Adrenal gland (tissue), 9 donors: ENCODE measurements at regions not wholly inside any gene's neighbourhood (a gene's known extent, or its start where the extent isn't known, plus 50 kb on each side); places are given as distances from the start of the nearest gene placed in this dataset.

ENCODE experiments used
- DNase-seq, 7 donors: peaks; one replicate each; pipeline ENCODE4 v3.0.0-alpha.2; 2019 to 2020
- H3K27ac ChIP-seq, 5 donors: fragments of 200-600 bp; sonication (generic) in 4 of 5; 1 replicate in 3 of 5; 2 replicates in 2 of 5; pipeline versions ENCODE4 v1.5.1 to v1.8.0; 2016 to 2020; ENCODE audit warnings: mild to moderate bottlenecking in 1 of 5
- H3K27me3 ChIP-seq: fragments of 200-600 bp; 2 replicates; pipeline ENCODE4 v1.8.0; 2021
- H3K36me3 ChIP-seq, 2 donors: fragments of 200-600 bp; replicated peaks in 1 of 2; 1 replicate in 1 of 2; 2 replicates in 1 of 2; pipeline versions ENCODE4 v1.5.1 to v1.8.0; 2018 to 2022
- H3K4me1 ChIP-seq, 2 donors: fragments of 200-600 bp; replicated peaks in 1 of 2; 1 replicate in 1 of 2; 2 replicates in 1 of 2; pipeline versions ENCODE4 v1.5.1 to v1.8.0; 2018 to 2021
- H3K4me3 ChIP-seq, 4 donors: fragments of 200-600 bp; sonication (generic) in 3 of 4; one replicate each; pipeline ENCODE4 v1.5.1; 2016 to 2018
- H3K9me3 ChIP-seq, 3 donors: fragments of 200-600 bp; sonication (generic) in 1 of 3; replicated peaks in 1 of 3; 1 replicate in 2 of 3; 2 replicates in 1 of 3; pipeline versions ENCODE4 v1.5.1 to v1.8.0; 2016 to 2021
- POLR2A ChIP-seq, 2 donors: fragments of 450-650 bp; IDR thresholded peaks; one replicate each; pipeline ENCODE4 v1.6.1; 2017; ENCODE audit warnings: antibody characterized with exemption in 2 of 2, mild to moderate bottlenecking in 2 of 2, moderate library complexity in 1 of 2
- WGBS, 4 donors: extraction: QIAGEN DNeasy Blood & Tissue Kit in 2 of 4; methylation state at CpG; one replicate each; pipeline versions ENCODE4 v1.1.5 to v1.1.7; 2013 to 2017; 5-methylcytosine and 5-hydroxymethylcytosine counted together
- intact Hi-C, 2 donors: fragments of 100-400 bp; cut with DNase I; formaldehyde crosslinking; loops; one replicate each; pipeline versions ENCODE4 v1.14.1 to v1.15.0; 2022 to 2023
- TF ChIP-seq, protein P1 (sequence below), 6 experiments: fragments of 450-650 bp in 4 of 6; fragments of 200-600 bp in 2 of 6; sonication (generic) in 1 of 6; IDR thresholded peaks; 1 replicate in 5 of 6; 2 replicates in 1 of 6; pipeline versions ENCODE4 v1.5.1 to v1.8.0; 2016 to 2021; ENCODE audit warnings: antibody characterized with exemption in 6 of 6, mild to moderate bottlenecking in 2 of 6, moderate library complexity in 1 of 6
- donor health status: healthy with polysubstance abuse.
- donor health status: Bipolar disorder and iron deficiency.
- donor health status: DM: yes; HTN: yes; CAD: no.
- donor health status: DM: no; HTN: no; CAD: no.
- donor health status: DM: no; HTN: no; CAD: no.

DNA sequence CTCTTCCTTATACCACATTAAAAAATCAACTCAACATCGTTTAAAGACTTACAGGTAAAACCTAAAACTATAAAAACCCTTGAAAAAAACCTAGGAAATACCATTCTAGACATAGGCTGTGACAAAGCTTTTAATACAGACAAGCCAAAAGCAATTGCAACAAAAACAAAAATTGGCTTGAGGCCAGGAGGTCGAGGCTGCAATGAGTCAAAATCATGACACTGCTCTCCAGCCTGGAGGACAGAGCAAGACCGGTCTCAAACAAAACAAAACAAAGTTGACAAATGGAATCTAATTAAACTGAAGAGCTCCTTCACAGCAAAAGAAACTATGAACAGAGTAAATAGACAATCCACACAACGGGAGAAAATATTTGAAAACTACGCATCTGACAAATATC lies 1057.8 kb downstream of the FSCB start:
- no peaks in the 10 kb centered on the region for H3K27me3 ChIP-seq
- TF ChIP-seq, protein P1, sequence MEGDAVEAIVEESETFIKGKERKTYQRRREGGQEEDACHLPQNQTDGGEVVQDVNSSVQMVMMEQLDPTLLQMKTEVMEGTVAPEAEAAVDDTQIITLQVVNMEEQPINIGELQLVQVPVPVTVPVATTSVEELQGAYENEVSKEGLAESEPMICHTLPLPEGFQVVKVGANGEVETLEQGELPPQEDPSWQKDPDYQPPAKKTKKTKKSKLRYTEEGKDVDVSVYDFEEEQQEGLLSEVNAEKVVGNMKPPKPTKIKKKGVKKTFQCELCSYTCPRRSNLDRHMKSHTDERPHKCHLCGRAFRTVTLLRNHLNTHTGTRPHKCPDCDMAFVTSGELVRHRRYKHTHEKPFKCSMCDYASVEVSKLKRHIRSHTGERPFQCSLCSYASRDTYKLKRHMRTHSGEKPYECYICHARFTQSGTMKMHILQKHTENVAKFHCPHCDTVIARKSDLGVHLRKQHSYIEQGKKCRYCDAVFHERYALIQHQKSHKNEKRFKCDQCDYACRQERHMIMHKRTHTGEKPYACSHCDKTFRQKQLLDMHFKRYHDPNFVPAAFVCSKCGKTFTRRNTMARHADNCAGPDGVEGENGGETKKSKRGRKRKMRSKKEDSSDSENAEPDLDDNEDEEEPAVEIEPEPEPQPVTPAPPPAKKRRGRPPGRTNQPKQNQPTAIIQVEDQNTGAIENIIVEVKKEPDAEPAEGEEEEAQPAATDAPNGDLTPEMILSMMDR (IDR thresholded peaks at IDR 0.05) = no peak
- no peak for TF ChIP-seq POLR2A (IDR thresholded peaks at IDR 0.05)
- H3K9me3 ChIP-seq = no peaks in the 10 kb centered on the region
- H3K27ac ChIP-seq = no peak overlapping the region
- no peak overlapping the region for H3K4me3 ChIP-seq
- intact Hi-C loops = no loop called here
- H3K4me1 ChIP-seq = peaks cover 0 to 7% of the 10 kb centered on the region in 2 donors
- DNase-seq = peak; percentile 59 to 74 (median 71)
- WGBS, 4 donors = 35 to 43% (median 41%) methylated on average over 5 of the region's 5 CpGs
- no peaks in the 10 kb centered on the region for H3K36me3 ChIP-seq

DNA sequence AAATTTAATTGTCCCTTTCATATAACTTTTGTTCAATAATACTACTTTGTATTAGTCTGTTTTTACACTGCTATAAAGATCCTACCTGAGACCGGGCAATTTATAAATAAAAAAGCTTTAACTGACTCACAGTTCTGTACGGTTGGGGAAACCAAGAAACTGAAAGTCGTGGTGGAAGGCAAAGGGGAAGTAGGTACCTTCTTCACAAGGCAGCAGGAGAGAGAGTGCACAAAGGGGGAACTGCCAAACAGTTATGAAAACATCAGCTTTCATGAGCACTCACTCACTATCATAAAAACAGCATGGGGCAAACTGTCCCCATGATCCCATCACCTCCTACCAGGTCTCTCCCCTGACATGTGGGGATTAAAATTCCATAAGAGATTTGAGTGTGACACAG lies 1069.0 kb downstream of the FSCB start:
- intact Hi-C loops = no loop called here
- no peaks in the 10 kb centered on the region for H3K36me3 ChIP-seq
- H3K9me3 ChIP-seq = no peaks in the 10 kb centered on the region
- DNase-seq = no peak
- H3K4me1 ChIP-seq = no peaks in the 10 kb centered on the region
- H3K4me3 ChIP-seq = no peak overlapping the region
- 70 to 75% (median 72%) methylated on average over 3 of the region's 3 CpGs for WGBS, 4 donors
- H3K27me3 ChIP-seq = no peaks in the 10 kb centered on the region
- TF ChIP-seq POLR2A (IDR thresholded peaks at IDR 0.05) = no peak
- TF ChIP-seq, protein P1 (IDR thresholded peaks at IDR 0.05) = no peak
- no peak overlapping the region for H3K27ac ChIP-seq

DNA sequence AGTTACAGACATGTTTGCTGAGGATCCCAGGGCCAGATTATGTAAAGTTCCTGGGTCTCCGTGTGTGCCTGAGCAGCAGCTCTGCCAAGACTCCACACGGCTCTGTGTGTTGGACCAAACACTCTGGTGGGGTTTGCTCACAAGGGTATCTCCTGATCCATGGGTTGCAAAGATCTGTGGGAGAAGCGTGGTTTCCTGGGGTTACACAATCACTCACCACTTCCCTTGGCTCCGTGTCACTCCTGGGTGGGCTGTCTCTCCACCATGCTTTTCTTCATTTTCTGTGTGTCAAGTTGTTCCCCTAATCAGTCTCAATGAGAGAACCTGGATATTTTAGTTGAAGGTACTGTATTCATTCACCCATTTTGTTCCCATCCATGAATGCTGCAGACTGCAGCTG lies 1088.8 kb downstream of the FSCB start:
- no peaks in the 10 kb centered on the region for H3K36me3 ChIP-seq
- no peak overlapping the region for H3K4me3 ChIP-seq
- intact Hi-C loops = no loop called here
- H3K27ac ChIP-seq = no peak overlapping the region
- no peaks in the 10 kb centered on the region for H3K27me3 ChIP-seq
- H3K4me1 ChIP-seq = no peaks in the 10 kb centered on the region
- WGBS, 4 donors = 70 to 81% (median 75%) methylated on average over 3 to 4 of the region's 4 CpGs
- no peaks in the 10 kb centered on the region for H3K9me3 ChIP-seq
- no peak for DNase-seq
- TF ChIP-seq, protein P1 (IDR thresholded peaks at IDR 0.05) = no peak
- TF ChIP-seq POLR2A (IDR thresholded peaks at IDR 0.05) = no peak

DNA sequence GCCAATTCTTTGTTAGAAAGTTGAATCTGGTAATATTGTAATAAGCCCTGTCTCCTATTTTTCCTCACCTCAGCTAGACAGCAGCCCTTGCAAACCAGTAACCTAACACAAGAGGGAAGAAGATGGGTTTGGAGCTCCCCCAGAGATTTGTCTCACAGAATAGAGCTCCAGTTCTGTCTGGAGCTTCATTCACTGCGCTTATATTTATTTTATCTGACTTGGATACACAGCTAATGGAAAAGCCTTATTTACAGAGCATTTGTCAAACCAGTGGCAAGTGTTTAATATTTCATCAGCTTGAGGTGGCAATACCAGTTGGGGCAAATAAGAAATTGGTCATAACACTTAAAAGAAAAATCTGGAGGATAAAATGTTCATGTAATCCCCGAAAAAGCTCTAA lies 1094.0 kb downstream of the FSCB start:
- Histone ChIP-seq H3K4me3 (no peak overlapping the region), H3K36me3 (no peaks in the 10 kb centered on the region), H3K27ac (no peak overlapping the region), H3K4me1 (no peaks in the 10 kb centered on the region), H3K27me3 (no peaks in the 10 kb centered on the region), H3K9me3 (no peaks in the 10 kb centered on the region)
- no peak for DNase-seq
- intact Hi-C loops = no loop called here
- TF ChIP-seq, protein P1 (IDR thresholded peaks at IDR 0.05) = no peak
- no peak for TF ChIP-seq POLR2A (IDR thresholded peaks at IDR 0.05)
- WGBS, 4 donors = 81 to 86% (median 84%) methylated on average over 2 of the region's 2 CpGs
